ENCODE measurements at regions not wholly inside any gene's neighbourhood (a gene's known extent, or its start where the extent isn't known, plus 50 kb on each side); places are given as distances from the start of the nearest gene placed in this dataset.

DNA sequence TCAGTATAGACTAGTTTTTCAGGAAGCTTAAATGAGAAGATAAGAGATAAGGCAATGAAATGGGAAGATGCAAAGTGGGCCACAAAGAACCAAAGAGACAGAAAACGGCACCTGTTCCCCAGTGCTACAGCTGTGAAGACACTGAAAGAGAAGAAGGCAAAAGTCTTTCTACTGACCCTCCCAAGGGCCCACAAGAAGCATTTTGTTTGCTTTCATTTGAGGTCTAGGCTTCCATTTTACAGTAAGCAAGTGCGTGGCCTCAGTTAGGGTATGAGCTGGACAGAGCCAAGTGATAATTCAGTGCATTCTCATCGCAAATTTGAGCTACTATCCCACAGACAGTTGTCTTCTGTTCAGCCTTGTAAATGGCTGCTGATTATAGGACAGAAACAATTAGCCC lies 53.4 kb upstream of the STK17B start:
- DNase-seq: no peak

DNA sequence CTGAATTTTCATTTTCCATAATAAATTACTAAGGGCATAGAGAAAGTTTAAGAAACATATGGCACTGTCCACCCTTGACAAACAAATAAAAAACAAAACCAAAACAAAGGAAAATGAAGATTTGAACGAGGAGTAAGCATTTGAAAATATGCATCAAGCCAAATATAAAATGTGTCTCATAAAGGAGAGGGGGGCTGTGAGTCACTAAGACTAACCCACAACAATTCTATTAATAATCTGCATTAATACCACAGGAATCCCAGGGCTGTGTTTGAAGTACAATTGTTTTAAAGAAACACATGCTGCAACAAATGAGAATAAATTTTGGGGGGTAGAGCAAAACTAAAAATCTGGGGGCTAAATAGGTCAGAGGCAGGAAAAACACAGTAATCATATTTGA lies 53.8 kb upstream of the STK17B start:
- no peak for DNase-seq

GRCh38 chr2:196226058-196226706 lies 54.8 kb upstream of the STK17B start:
- no peak for DNase-seq

DNA sequence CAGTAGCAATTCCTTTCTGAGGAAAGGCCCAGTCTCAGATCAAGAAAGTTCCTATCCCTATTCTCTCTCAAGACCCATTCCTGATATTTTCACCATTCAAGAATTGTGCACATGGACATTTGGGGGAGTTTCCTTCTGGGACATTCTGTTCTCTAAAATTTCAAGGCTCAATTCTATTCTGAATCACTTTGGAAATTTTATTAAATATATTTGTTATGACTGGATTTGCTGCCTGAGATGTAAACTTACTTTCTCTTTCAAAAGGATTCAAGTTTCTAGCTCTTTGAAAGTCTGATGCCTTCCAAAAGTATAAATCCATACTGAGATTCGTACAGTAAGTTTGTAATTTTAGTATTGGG lies 55.3 kb upstream of the STK17B start:
- no peak for DNase-seq

DNA sequence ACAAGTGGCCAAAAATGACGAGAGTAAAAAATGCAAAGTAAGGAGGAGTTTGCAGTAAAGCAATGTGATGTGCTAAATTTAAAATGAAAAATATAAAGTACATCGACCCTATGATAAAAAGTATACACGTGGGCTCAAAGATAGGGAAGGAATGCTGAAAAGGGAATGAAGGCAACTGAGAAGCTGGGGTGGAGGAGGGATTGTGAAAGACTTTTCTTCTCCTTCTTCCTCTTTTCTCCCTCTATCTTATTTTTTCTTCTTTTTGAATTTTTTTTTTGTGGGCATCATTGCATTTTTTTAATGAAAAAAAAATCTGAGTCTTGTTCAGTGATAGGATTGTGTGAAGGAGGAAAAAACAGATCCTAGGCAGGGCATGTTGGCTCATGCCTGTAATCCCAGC lies 57.6 kb upstream of the STK17B start:
- no peak for DNase-seq

DNA sequence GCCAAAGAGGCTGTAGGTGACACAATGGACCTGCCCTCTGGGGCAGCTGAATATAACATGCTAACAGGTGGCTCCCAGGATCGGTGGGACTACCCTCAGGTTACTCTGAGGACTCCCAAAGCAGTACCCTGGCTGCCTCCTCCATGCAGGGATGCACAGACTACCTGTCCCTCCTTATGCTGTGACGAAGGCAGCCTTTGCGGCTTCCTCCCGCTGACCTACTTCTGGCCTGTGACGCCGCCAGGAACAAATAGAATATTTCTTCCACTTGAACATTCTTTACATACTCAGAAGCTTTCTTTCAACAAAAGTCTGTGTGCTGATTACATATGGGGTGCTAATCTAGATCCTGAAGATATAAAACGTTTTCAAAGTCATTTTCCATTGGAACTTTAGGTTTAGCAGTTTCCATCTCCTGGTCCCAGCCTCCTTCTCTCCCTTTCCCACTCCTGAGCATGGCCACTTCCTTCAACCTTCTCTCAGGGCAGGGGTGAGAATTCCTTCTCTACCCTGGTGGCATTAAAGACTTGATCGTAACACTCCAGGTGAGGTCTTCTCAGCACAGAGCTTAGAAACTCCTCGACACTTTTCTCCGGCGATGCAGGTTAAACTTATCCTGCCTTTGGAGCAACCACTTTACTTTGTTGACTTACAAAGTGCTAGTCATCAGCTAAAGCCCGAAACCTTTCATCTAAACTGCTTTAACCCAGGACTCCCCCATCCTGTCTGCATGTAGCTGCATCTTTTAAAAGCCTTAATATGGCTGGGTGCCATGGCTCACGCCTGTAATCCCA lies 58.9 kb upstream of the STK17B start:
- DNase-seq: peak; percentile 76

DNA sequence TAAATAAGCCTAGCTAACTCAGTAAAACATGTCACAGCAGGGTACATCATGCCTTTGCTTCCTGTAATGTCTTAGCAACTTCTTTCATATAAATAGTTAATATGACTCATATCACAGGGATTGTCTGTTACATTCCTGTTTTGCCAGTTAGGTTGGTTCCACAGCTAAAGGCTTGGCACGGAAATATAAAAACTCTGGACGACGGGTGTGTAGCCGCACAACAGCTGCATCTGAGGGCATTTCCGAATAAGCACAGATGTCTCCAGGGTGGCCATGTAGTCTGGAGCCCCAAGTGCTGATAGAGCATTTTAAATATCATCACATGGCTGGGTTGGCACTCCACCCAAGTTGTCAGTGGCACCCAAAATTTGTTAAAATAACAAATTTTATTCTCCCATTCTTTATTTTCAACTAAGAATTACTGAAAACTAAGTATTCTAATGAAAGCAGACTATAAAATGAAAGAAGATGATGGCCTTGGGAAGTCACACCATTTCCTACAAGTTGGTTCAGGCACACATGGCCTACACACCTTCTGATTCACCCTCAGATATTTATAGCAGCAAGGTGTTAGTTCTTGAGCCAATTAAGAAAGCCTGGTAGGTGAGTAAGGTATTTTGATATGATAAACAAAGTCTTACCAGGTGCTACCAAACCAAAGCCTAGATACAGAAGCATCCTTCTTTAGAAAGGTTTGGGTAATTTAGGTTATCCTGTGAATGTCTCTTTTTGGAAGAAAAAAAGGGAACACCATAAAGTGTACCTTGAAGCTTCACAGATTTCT lies 61.8 kb upstream of the STK17B start:
- peak; percentile 26 for DNase-seq

GRCh38 chr2:196233805-196234475 lies 62.6 kb upstream of the STK17B start:
- peak; percentile 47 for DNase-seq

GRCh38 chr2:196234672-196235071 lies 63.3 kb upstream of the STK17B start:
- peak; percentile 54 for DNase-seq

DNA sequence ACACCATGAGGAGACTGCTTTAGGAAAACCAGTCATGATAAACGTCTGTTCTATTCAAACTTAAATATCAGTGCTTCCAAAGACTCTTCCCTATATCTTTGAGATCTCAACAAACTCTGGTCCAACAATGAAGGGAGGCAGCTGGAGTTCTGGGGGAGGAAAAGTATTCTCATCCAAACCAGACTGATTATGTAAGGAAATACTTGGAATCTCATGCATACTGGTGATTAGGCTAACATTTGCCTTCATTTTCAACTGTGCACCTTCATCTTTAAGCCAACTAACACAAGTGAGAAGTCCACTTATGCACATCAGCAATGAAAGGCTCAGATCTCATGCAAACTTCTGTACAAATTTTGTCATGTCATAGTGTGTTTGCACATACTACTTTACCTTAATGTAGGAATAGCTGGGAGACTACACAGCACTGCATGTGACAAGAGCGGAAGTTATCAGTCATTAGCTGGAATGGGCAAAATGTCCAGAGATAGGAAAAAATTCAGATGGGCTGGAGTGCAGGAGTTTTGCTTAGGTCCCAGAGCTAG lies 67.5 kb upstream of the STK17B start:
- no peak for DNase-seq

GRCh38 chr2:196239622-196240587 lies 68.5 kb upstream of the STK17B start:
- peak; percentile 90 for DNase-seq

DNA sequence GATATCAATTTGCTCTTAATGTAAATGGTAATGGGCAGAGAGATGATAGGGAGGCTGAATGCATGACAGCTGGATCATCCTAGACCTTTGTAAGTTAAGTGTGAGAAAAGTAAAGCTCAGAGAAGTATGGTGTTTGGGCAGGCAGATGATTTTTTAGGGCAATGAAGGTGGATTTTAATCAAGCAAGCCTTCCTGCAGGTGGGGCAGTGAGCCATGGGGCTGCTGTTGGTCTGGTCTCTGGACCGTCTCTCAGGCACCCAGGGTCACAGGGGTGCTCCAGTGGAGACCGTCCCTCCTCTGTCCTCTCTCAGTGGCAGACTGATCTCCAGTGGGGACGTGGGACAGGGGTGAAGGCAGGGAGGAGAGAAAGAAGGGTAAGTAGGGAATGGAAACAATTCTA lies 69.8 kb upstream of the STK17B start:
- no peak for DNase-seq

- DNase-seq: peak; percentile 64
Measured at GRCh38 chr2:196242131-196242620, 70.8 kb upstream of the STK17B start.

- no peak for DNase-seq
Measured at GRCh38 chr2:196244516-196244915, 73.1 kb upstream of the STK17B start.

GRCh38 chr2:196244966-196245365 lies 73.6 kb upstream of the STK17B start:
- DNase-seq: no peak

GRCh38 chr2:196245378-196246140 lies 74.2 kb upstream of the STK17B start:
- no peak for DNase-seq

DNA sequence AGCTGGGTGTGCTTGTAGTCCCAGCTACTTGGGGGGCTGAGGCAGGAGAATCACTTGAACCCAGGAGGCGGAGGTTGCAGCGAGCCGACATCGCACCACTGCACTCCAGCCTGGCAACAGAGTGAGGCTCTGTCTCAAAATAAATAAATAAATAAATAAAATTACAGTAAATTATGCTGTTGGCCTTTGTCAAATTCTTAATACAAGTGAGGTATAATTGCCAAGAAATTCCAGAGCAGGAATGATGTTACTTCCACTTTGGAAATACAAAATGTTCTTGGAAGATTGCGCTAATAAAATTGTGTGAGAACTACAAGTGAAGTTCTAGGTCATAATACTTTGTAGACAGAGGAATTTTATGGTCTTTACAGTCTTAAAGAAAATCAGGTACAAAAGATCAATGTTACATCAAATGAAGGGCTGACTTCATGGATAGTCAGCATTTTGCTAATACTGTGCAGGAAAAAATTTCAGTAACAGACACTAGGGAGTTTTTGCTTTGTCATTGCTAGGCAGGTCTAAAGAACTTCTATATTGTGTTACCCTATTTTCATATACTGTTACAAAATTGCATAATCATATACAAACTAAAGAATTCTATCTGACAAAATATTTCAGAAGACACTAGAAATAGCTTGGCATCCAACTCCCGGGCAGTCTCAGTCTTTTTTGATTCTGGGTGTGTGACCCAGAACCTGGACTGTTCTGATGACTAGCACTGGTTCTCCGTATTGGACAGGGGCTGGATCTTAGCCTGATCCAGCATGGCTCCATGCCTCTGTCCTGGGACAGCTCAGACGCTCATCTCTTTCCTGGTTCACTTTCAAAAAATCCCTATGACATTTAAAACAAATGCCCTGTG lies 76.0 kb upstream of the STK17B start:
- DNase-seq: no peak

GRCh38 chr2:196247976-196248280 lies 76.5 kb upstream of the STK17B start:
- DNase-seq: no peak

DNA sequence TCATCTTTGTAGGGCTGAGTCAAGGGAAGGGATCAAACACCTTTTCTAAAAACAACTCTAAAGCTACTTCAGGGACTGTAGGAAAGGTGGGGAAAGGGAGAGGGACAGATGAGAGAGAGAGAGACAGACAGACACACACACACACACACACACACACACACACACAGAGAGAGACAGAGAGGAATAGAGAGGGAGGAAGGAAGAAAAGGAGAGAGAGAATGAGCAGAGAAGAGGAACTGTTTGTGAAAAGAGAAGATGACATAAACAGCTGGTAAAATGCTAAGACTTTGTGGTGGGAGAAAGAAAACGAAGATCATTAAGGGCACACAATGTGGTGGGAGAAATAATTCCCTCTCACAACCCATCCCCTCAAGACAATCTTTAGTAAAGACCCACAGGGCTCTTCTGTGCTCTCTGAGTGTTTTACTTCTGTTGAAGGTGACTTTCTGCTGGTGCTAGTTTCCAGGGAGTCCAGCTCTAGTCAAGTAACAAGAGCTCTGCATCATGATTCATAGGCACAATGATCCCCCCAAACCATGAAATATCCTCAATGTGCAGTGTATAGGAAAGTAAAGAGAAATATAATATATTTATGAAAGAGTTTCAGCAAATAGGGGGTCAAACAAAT lies 77.2 kb upstream of the STK17B start:
- no peak for DNase-seq

DNA sequence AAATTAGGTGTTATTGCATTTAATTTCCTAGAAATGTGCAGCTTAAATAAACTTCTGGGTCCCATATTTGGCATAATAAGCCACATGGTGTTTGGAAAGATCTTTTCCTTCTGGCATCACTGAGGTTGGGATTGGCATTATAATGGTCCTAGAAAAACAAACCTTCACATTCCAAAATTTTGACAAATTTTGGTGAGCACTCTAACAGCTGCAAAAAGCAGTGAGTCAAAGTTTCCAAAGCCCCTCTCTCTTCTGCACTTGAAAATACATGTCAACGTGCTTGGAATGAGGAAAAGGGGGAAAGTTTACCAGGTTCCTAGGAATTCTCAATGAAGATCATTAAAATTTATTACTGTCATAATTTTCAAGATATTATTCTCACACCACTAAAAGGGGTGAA lies 77.8 kb upstream of the STK17B start:
- DNase-seq: no peak
